ENCODE measurements at regions not wholly inside any gene's neighbourhood (a gene's known extent, or its start where the extent isn't known, plus 50 kb on each side); places are given as distances from the start of the nearest gene placed in this dataset.
"Not testable (repeated sequence)": the region's sequence is repeated elsewhere in the genome, so short reads cannot be mapped to it uniquely, and the experiment has no call there.

DNA sequence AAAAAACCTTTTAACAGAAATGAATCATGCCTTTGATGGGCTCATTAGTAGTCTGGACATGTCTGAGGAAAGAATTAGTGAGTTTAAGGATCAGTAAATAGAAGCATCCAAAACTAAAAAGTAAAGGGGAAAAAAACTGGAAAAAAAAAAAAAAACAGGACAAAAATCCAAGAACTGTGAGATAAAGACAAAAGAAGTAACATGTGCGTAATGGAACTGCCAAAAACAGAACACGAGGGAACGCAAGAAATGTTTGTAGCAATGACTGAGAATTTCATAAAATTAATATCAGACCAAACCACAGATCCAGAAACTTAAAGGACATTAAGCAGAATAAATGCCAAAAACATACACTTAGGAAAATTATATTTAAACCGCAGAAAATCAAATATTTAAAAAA, 77.4 kb downstream of the MS4A13 start:
- ATAC-seq: no peak
- H3K9me3 ChIP-seq (ENCODE audit: control insufficient read depth in 2 of 3, low read length in 3 of 3): peaks cover 0 to 13% (median 0%) of the 10 kb centered on the region in 3 experiments
- H3K4me3 ChIP-seq (ENCODE audit: low read length): no peak overlapping the region
- H3K4me1 Mint-ChIP-seq: no peaks in the 10 kb centered on the region
- no peak overlapping the region for H3K27ac ChIP-seq (ENCODE audit: low read depth, low read length)
- H3K27me3 Mint-ChIP-seq: peaks cover 2 to 14% (median 5%) of the 10 kb centered on the region in 5 donors
- peaks cover 2 to 29% (median 14%) of the 10 kb centered on the region in 11 donors for H3K9me3 Mint-ChIP-seq
- no peak overlapping the region for H3K4me3 Mint-ChIP-seq
- ChIA-PET POLR2A (no interaction called here), CTCF (no interaction called here)
- no peaks in the 10 kb centered on the region for H3K36me3 ChIP-seq (ENCODE audit: control insufficient read depth in 2 of 3, insufficient read depth in 3 of 3, low read length in 3 of 3)
- DNase-seq: no peak
- no peaks in the 10 kb centered on the region for H3K4me1 ChIP-seq (ENCODE audit: control insufficient read depth in 2 of 2, insufficient read depth in 2 of 2, low read length in 2 of 2)
- H3K36me3 Mint-ChIP-seq: peaks cover 0 to 5% (median 0%) of the 10 kb centered on the region in 5 donors
- intact Hi-C loops (cut with micrococcal nuclease): no loop called here
- H3K27ac Mint-ChIP-seq: no peak overlapping the region
- peaks cover 0 to 2% of the 10 kb centered on the region in 2 donors for H3K27me3 ChIP-seq (ENCODE audit: control insufficient read depth in 2 of 2, insufficient read depth in 2 of 2, low read length in 2 of 2)

DNA sequence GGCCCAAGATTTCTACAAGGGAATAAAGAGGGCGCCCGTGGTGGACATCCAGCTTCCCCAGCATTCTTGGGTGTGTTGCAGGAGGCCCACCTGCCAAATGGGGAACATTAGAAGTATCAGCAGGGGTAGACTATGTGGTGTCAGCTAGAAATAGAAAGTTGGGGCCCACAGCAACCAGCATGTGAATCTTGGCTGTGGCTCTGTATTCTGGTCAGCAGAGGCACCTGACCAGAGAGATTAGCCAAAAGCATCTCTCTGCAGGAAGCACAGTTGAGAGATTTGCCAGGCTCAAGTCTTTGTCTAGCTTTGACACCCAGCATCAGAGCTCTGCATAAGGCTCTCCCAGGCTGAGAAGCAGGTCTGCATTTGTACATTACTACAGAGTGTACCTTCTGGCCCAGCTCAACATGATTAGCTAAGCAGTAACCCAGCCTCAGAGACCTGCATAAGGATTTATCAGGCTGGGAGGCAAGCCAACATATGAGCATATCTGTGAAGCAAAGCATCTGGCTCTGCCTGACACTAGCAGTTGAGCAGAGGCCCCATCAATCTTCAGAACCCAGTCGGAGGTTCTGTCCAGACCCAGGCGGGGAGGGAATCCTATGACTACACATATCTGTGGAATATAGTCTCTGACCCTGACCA, 79.9 kb downstream of the MS4A13 start:
- no peak overlapping the region for H3K4me3 ChIP-seq (ENCODE audit: low read length)
- no peaks in the 10 kb centered on the region for H3K27me3 ChIP-seq (ENCODE audit: control insufficient read depth in 2 of 2, insufficient read depth in 2 of 2, low read length in 2 of 2)
- peaks cover 0 to 1% (median 0%) of the 10 kb centered on the region in 5 donors for H3K36me3 Mint-ChIP-seq
- ATAC-seq (no peak), DNase-seq (no peak)
- peaks cover 2 to 26% (median 13%) of the 10 kb centered on the region in 11 donors for H3K9me3 Mint-ChIP-seq
- H3K4me3 Mint-ChIP-seq: no peak overlapping the region
- no peak overlapping the region for H3K27ac ChIP-seq (ENCODE audit: low read depth, low read length)
- H3K27me3 Mint-ChIP-seq: peaks cover 0 to 17% (median 4%) of the 10 kb centered on the region in 5 donors
- ChIA-PET CTCF (no interaction called here), POLR2A (no interaction called here)
- no peaks in the 10 kb centered on the region for H3K4me1 ChIP-seq (ENCODE audit: control insufficient read depth in 2 of 2, insufficient read depth in 2 of 2, low read length in 2 of 2)
- H3K36me3 ChIP-seq (ENCODE audit: control insufficient read depth in 2 of 3, insufficient read depth in 3 of 3, low read length in 3 of 3): no peaks in the 10 kb centered on the region
- intact Hi-C loops (cut with micrococcal nuclease): no loop called here
- H3K27ac Mint-ChIP-seq: no peak overlapping the region
- H3K9me3 ChIP-seq (ENCODE audit: control insufficient read depth in 2 of 3, low read length in 3 of 3): peaks cover 0 to 13% (median 0%) of the 10 kb centered on the region in 3 experiments
- H3K4me1 Mint-ChIP-seq: no peaks in the 10 kb centered on the region

DNA sequence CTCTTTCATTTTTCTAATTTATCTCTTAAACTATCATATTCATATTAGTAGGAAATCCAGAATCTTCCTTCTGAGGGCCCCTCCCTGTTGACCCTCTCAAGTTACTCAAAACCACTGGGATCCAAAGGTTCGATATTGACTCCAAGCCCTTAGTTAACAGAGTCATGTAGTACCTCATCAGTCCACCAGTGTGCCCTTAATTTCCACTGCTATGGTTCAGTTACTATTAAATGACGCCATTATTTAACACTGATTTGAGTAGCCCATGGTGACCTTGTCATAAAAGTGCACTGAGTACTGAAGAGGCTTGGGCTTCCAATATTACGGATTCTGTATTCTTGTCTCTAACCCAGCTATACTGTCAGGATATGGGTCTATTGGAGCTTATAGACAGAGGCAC, 91.9 kb upstream of the MS4A8 start:
- ATAC-seq: no peak
- DNase-seq: no peak
- Histone ChIP-seq H3K27me3 (ENCODE audit: control insufficient read depth in 2 of 2, insufficient read depth in 2 of 2, low read length in 2 of 2) (no peaks in the 10 kb centered on the region), H3K27ac (ENCODE audit: low read depth, low read length) (no peak overlapping the region), H3K4me3 (ENCODE audit: low read length) (no peak overlapping the region), H3K36me3 (ENCODE audit: control insufficient read depth in 2 of 3, insufficient read depth in 3 of 3, low read length in 3 of 3) (no peaks in the 10 kb centered on the region), H3K9me3 (ENCODE audit: control insufficient read depth in 2 of 3, low read length in 3 of 3) (no peaks in the 10 kb centered on the region), H3K4me1 (ENCODE audit: control insufficient read depth in 2 of 2, insufficient read depth in 2 of 2, low read length in 2 of 2) (no peaks in the 10 kb centered on the region)
- H3K4me1 Mint-ChIP-seq: peaks cover 0 to 8% (median 6%) of the 10 kb centered on the region in 7 donors
- H3K4me3 Mint-ChIP-seq: no peak overlapping the region
- CTCF ChIA-PET: no interaction called here
- no peaks in the 10 kb centered on the region for H3K9me3 Mint-ChIP-seq
- H3K36me3 Mint-ChIP-seq: no peaks in the 10 kb centered on the region
- peaks cover 10 to 31% (median 28%) of the 10 kb centered on the region in 5 donors for H3K27me3 Mint-ChIP-seq
- H3K27ac Mint-ChIP-seq: no peak overlapping the region
- POLR2A ChIA-PET: no interaction called here
- intact Hi-C loops (cut with micrococcal nuclease): no loop called here

GRCh38 chr11:60609632-60610031, 89.8 kb upstream of the MS4A8 start:
- ChIA-PET POLR2A (no interaction called here), CTCF (no interaction called here)
- no peak for DNase-seq
- Mint-ChIP-seq H3K9me3 (peaks cover 0 to 3% (median 0%) of the 10 kb centered on the region in 11 donors), H3K27me3 (peaks cover 21 to 39% (median 29%) of the 10 kb centered on the region in 5 donors), H3K27ac (no peak overlapping the region), H3K36me3 (no peaks in the 10 kb centered on the region), H3K4me3 (no peak overlapping the region), H3K4me1 (peaks cover 0 to 8% (median 6%) of the 10 kb centered on the region in 7 donors)
- no peak for ATAC-seq
- Histone ChIP-seq H3K36me3 (ENCODE audit: control insufficient read depth in 2 of 3, insufficient read depth in 3 of 3, low read length in 3 of 3) (no peaks in the 10 kb centered on the region), H3K4me1 (ENCODE audit: control insufficient read depth in 2 of 2, insufficient read depth in 2 of 2, low read length in 2 of 2) (no peaks in the 10 kb centered on the region), H3K27ac (ENCODE audit: low read depth, low read length) (no peak overlapping the region), H3K9me3 (ENCODE audit: control insufficient read depth in 2 of 3, low read length in 3 of 3) (no peaks in the 10 kb centered on the region), H3K4me3 (ENCODE audit: low read length) (no peak overlapping the region), H3K27me3 (ENCODE audit: control insufficient read depth in 2 of 2, insufficient read depth in 2 of 2, low read length in 2 of 2) (no peaks in the 10 kb centered on the region)
- intact Hi-C loops (cut with micrococcal nuclease): no loop called here

GRCh38 chr11:60610702-60611101, 88.7 kb upstream of the MS4A8 start:
- Histone ChIP-seq H3K27ac (ENCODE audit: low read depth, low read length) (no peak overlapping the region), H3K4me3 (ENCODE audit: low read length) (no peak overlapping the region), H3K9me3 (ENCODE audit: control insufficient read depth in 2 of 3, low read length in 3 of 3) (no peaks in the 10 kb centered on the region), H3K27me3 (ENCODE audit: control insufficient read depth in 2 of 2, insufficient read depth in 2 of 2, low read length in 2 of 2) (no peaks in the 10 kb centered on the region), H3K36me3 (ENCODE audit: control insufficient read depth in 2 of 3, insufficient read depth in 3 of 3, low read length in 3 of 3) (no peaks in the 10 kb centered on the region), H3K4me1 (ENCODE audit: control insufficient read depth in 2 of 2, insufficient read depth in 2 of 2, low read length in 2 of 2) (no peaks in the 10 kb centered on the region)
- Mint-ChIP-seq H3K27ac (no peak overlapping the region), H3K4me3 (no peak overlapping the region), H3K27me3 (peaks cover 21 to 43% (median 29%) of the 10 kb centered on the region in 5 donors), H3K36me3 (no peaks in the 10 kb centered on the region), H3K4me1 (peaks cover 0 to 8% (median 6%) of the 10 kb centered on the region in 7 donors), H3K9me3 (peaks cover 0 to 3% (median 0%) of the 10 kb centered on the region in 11 donors)
- intact Hi-C loops (cut with micrococcal nuclease): no loop called here
- no peak for DNase-seq
- POLR2A ChIA-PET: no interaction called here
- no peak for ATAC-seq
- CTCF ChIA-PET: no interaction called here

DNA sequence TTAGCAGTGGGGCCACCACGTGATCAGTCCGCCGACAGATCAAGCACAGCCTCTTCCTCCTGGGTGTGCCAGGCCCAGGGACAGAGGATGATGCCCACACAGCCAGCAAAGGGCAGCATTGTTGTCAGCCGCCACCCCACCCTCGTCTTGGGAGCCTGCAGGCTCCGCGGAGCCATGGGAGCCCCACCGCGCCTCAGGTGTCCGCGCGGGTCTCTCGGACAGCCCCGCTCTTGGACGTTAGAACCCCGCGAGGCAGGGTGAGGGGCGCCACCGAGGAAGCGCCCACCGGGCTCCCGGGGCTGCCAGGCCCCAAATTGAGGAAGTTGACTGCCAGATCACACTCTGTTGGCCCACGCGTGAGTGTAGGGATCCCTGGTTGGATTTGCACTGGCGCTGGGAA, 83.9 kb upstream of the MS4A8 start:
- intact Hi-C loops (cut with micrococcal nuclease): no loop called here
- CTCF ChIA-PET: no interaction called here
- no peaks in the 10 kb centered on the region for H3K36me3 Mint-ChIP-seq
- H3K27ac Mint-ChIP-seq: no peak overlapping the region
- H3K4me1 Mint-ChIP-seq: peaks cover 0 to 2% (median 0%) of the 10 kb centered on the region in 7 donors
- Histone ChIP-seq H3K9me3 (ENCODE audit: control insufficient read depth in 2 of 3, low read length in 3 of 3) (no peaks in the 10 kb centered on the region), H3K36me3 (ENCODE audit: control insufficient read depth in 2 of 3, insufficient read depth in 3 of 3, low read length in 3 of 3) (no peaks in the 10 kb centered on the region), H3K27me3 (ENCODE audit: control insufficient read depth in 2 of 2, insufficient read depth in 2 of 2, low read length in 2 of 2) (no peaks in the 10 kb centered on the region), H3K4me1 (ENCODE audit: control insufficient read depth in 2 of 2, insufficient read depth in 2 of 2, low read length in 2 of 2) (no peaks in the 10 kb centered on the region), H3K4me3 (ENCODE audit: low read length) (no peak overlapping the region), H3K27ac (ENCODE audit: low read depth, low read length) (no peak overlapping the region)
- peaks cover 10 to 29% (median 17%) of the 10 kb centered on the region in 5 donors for H3K27me3 Mint-ChIP-seq
- POLR2A ChIA-PET: no interaction called here
- ATAC-seq (no peak), DNase-seq (no peak)
- no peak overlapping the region for H3K4me3 Mint-ChIP-seq
- H3K9me3 Mint-ChIP-seq: peaks cover 0 to 3% (median 0%) of the 10 kb centered on the region in 11 donors

DNA sequence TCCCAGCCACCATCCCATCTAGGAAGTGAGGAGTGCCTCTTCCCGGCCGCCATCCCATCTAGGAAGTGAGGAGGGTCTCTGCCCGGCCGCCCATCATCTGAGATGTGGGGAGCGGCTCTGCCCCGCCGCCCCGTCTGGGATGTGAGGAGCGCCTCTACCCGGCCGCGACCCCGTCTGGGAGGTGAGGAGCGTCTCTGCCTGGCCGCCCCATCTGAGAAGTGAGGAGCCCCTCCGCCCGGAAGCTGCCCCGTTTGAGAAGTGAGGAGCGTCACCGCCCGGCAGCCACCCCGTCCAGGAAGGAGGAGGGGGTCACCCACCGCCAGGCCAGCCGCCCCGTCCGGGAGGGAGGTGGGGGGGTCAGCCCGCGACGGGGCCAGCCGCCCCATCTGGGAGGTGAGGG, 77.5 kb upstream of the MS4A8 start:
- H3K27me3 ChIP-seq (ENCODE audit: control insufficient read depth in 2 of 2, insufficient read depth in 2 of 2, low read length in 2 of 2); DNase-seq; ATAC-seq; POLR2A ChIA-PET; H3K27ac Mint-ChIP-seq; intact Hi-C loops (cut with micrococcal nuclease); CTCF ChIA-PET; H3K4me1 ChIP-seq (ENCODE audit: control insufficient read depth in 2 of 2, insufficient read depth in 2 of 2, low read length in 2 of 2); H3K36me3 ChIP-seq (ENCODE audit: control insufficient read depth in 2 of 3, insufficient read depth in 3 of 3, low read length in 3 of 3); H3K9me3 ChIP-seq (ENCODE audit: control insufficient read depth in 2 of 3, low read length in 3 of 3); H3K36me3 Mint-ChIP-seq; H3K4me3 Mint-ChIP-seq; H3K27ac ChIP-seq (ENCODE audit: low read depth, low read length); H3K4me3 ChIP-seq (ENCODE audit: low read length); H3K4me1 Mint-ChIP-seq; H3K9me3 Mint-ChIP-seq: not testable (repeated sequence)
- peaks cover 4 to 18% (median 6%) of the 10 kb centered on the region in 5 donors for H3K27me3 Mint-ChIP-seq
